DLD1 (cell line): ENCODE measurements at regions not wholly inside any gene's neighbourhood (a gene's known extent, or its start where the extent isn't known, plus 50 kb on each side); places are given as distances from the start of the nearest gene placed in this dataset.

Experiments
- in situ Hi-C: cut with HindIII; loops from 2 replicates; pipeline ENCODE4 v1.10.0; 2017; ENCODE audit warnings: low sequenced_read_pairs

DNA sequence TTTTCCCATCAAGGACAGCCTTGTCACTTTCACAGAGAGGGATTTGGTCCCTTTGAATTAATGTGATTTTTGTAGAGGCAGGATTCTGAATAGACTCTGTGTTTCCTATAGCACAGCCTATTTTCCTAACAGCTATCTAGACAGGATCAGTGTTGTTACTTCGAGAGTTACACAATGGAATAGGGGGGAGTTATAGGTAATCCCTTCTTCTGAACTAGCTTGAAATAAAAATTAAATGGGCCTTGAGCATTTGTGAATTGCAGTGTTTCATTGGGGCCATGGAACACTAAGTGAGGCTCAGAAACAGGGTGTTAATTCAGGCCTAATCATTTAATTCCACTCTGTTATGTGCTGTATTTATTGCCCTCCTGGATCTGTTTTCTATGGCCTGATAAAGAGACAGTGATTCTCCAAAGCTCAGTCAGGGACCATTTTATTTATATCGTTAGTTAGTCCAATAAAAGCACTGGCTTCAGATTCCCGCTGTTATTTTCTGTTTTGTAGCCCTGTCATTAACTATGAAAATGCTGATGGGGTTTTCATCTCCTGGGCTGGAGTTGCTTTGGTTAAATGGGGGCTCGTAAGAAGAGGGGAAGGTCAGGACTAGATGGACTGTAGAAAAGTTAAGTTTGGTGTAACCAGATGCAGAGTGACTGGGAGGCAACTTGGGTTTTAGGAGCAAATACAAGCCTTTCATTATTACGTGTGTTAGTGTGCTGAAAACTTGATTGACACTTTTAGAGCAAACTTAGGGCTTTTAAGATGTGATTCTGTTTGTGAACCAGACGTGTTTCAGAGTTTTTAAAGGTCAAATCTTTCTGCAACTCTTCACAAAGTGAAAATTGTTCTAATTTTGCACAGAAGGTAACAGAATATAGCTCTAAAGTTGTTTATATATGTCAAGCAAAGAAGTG is 461.0 kb upstream of the HNRNPA3 start:
- in situ Hi-C loops, result no loop called here

GRCh38 chr2:176752295-176752694 is 460.3 kb upstream of the HNRNPA3 start:
- in situ Hi-C loops, result no loop called here

GRCh38 chr2:176753205-176753604 is 459.4 kb upstream of the HNRNPA3 start:
- in situ Hi-C loops, result no loop called here

DNA sequence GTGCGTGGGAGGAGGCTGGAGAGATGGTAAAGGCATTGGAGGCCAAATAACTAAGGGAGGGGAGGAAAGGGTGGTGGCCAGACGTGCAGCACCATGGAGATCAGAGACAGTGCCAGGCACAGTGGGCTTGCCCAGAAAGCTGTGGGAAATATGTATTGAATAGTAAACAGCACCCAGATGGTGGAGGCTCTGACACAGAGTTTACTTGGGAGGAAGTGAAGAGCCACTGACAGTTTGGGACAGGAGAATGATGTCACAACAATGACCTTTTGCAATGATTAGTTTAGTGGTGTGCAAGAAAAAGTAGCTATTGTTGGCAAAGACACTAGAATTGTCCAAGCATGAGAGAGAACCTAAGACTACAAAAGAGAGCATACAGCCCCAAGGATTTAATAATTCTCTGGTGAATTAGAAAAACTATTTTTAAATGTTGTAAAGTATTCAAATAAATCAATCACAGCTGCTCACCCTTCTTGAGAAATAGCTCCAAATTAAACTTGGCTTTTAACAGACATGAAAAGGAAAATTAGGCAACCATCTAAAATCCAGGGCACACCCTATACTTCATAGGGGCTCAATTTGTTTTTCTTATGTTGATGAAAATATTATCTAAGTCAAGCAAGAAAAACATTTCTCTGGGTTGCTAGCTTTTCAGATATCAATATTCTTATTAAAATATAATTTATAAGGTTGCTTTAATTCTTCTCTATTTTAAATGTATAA is 458.7 kb upstream of the HNRNPA3 start:
- in situ Hi-C loops, result no loop called here

DNA sequence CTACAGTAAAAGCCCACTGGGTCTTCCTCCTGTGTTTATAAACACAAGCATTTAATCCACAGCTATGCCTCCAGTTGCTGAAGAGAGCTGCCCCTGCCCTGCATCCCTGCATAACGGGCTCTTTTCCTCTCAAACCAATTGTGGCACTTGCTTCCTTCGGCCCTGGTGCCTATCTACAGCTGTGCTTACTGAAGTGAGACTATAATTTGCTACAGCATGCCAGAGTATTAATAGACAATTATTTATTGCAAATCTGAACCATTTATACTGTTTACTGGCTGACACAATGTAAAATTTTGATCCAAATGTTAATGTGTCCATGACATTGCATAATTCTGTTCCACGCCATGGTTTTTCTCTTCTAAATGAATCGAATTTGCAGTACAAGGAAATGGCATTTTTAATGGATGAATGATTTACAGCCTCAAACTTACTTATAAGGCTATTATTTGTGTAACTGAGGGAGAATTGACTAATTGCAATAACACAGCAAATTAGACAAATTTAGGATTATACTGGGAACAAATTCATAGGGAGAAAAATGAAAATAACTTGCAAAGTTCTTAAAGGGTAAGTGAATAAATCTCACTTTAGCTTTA is 457.0 kb upstream of the HNRNPA3 start:
- in situ Hi-C loops, result no loop called here

DNA sequence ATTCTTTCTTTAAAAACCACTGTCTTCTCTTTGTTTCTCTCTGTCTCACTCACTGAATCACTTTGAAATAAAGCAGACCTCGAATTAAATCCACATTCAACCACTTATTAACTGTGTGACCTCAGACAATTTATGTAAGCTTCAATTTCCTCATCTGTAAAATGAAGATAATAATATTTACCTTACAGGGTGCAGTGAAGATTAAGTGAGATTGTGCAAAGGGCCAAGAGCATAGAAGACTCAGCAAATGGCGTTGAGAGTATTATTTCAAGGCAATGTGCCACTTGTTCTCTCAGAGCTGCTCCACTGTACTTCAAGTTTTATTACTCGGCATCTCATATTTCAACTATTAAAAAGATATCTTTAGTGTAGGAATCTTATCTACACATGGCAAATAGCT is 454.2 kb upstream of the HNRNPA3 start:
- in situ Hi-C loops, result no loop called here

DNA sequence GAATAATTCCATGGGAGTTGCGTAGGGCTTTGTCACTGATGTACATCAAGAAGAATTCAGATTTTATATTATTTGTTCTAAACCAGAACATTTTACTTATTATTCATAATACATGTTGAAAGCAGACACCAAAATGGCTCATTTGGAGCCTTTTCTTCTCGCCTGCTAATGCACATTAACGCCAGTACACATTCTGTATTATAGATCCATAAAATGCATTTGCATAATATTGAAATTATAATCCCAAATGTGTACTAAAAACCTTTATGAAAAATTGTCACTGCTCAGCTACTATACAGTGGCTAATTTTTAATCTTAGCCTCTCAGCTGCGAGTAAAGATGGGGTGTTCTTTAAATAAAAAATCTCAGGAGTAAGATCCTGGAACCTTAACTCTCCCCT is 452.2 kb upstream of the HNRNPA3 start:
- in situ Hi-C loops, result no loop called here

- in situ Hi-C loops, result no loop called here
Observed at GRCh38 chr2:176763130-176763529, 449.5 kb upstream of the HNRNPA3 start.

DNA sequence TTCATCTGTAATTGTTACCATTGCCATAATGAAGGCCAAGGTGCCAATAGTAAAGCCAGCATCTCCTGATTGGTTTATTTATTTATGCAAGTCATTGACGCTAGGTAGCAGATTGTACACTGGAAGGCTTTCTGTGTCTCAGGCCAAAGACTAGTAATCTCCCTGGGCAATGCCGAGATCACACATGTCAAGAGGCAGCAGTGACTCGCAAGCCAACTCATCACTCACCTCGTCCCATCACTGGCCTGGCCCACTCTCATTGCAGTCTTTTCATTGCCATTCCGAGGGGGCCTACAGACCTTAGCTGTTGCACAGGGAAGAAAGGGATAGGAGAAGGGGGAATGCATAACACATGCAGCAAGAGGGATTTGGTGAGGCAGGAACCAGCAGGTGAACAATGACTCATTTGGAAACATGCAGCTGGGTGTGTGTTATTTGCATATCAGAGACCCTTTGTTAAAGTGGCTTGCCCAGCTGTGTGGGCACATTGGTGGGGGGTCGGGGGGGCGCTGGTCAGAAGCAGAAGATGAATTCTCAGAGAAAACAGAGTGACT is 448.7 kb upstream of the HNRNPA3 start:
- in situ Hi-C loops, result no loop called here

- in situ Hi-C loops, result no loop called here
Observed at GRCh38 chr2:176764921-176765320, 447.7 kb upstream of the HNRNPA3 start.

- in situ Hi-C loops, result no loop called here
Observed at GRCh38 chr2:176766005-176766404, 446.6 kb upstream of the HNRNPA3 start.

DNA sequence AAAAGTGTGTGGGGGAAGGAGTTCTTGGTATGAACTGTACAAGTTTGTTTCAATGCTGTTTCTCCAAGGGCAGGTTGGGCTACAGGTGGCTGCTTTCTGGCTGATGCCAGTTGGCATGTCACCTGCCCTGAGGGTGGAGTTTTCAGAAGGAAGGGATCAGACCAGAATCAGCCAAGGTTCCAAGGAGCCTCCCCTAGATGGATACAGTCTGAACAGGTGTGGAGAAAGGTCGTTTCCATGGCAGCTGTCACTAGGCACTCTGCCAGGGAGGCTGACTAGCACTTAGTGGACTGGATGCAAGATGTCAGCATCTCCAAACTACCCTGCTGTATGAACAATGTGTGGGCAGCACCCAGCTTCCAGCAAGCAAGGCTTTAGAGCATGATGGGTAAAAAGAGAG is 444.4 kb upstream of the HNRNPA3 start:
- in situ Hi-C loops, result no loop called here

- in situ Hi-C loops, result no loop called here
Observed at GRCh38 chr2:176769021-176769420, 443.6 kb upstream of the HNRNPA3 start.

GRCh38 chr2:176769499-176770370 is 442.9 kb upstream of the HNRNPA3 start:
- in situ Hi-C loops, result no loop called here

GRCh38 chr2:176772816-176773215 is 439.8 kb upstream of the HNRNPA3 start:
- in situ Hi-C loops, result no loop called here

- in situ Hi-C loops, result no loop called here
Observed at GRCh38 chr2:176774766-176775451, 437.7 kb upstream of the HNRNPA3 start.

DNA sequence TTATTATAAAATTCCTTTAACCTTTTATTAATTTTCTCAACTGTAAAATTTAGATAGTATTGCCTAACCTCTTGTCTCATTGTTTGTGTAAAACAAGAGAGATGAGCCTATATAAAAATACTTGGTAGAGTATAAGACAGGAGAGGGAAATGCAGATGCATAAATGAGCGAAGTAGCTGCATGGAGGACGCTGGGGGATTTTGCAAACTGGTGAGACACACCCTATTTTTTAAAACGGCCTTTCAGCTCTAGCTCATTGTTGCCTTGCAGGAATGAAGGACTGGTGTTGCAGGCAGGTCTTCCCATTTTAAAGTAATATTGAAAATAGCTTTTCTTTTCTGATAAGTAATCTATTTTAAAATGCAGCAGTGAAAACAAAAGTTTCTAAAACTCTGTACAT is 435.3 kb upstream of the HNRNPA3 start:
- in situ Hi-C loops, result no loop called here

GRCh38 chr2:176779917-176780316 is 432.7 kb upstream of the HNRNPA3 start:
- in situ Hi-C loops, result no loop called here

- in situ Hi-C loops, result no loop called here
Observed at GRCh38 chr2:176780348-176780747, 432.2 kb upstream of the HNRNPA3 start.
